Astrocyte (in vitro differentiated cells and primary cell): ENCODE measurements at regions not wholly inside any gene's neighbourhood (a gene's known extent, or its start where the extent isn't known, plus 50 kb on each side); places are given as distances from the start of the nearest gene placed in this dataset.

Experiments
- DNase-seq: peaks from one replicate; pipeline ENCODE4 v3.0.0-alpha.2; 2010; ENCODE audit warnings: low read depth
- FAIRE-seq: peaks from 2 replicates; lab custom pipeline; 2011; peaks lifted over from hg19 to GRCh38; lab: Jason Lieb, UNC
- H2AFZ ChIP-seq: 2 replicates; pipeline ENCODE4 v1.6.0; 2012; ENCODE audit warnings: low read depth, low read length, inconsistent platforms
- H3K27ac ChIP-seq: 2 replicates; pipeline ENCODE4 v1.5.1; 2011; ENCODE audit warnings: low read depth, low read length, inconsistent platforms
- H3K27me3 ChIP-seq: 2 replicates; pipeline ENCODE4 v1.6.0; 2011; ENCODE audit warnings: low read length, inconsistent platforms; ENCODE audit not compliant: insufficient read depth
- H3K36me3 ChIP-seq: 2 replicates; pipeline ENCODE4 v1.5.1; 2011; ENCODE audit warnings: low read length, inconsistent platforms; ENCODE audit not compliant: insufficient read depth
- H3K4me1 ChIP-seq: 2 replicates; pipeline ENCODE4 v1.5.1; 2011; ENCODE audit warnings: low read length, inconsistent platforms; ENCODE audit not compliant: insufficient read depth
- H3K4me2 ChIP-seq: 2 replicates; pipeline ENCODE4 v1.6.0; 2012; ENCODE audit warnings: low read length, inconsistent platforms
- H3K4me3 ChIP-seq: 2 replicates; pipeline ENCODE4 v1.5.1; 2011; ENCODE audit warnings: low read depth, mild to moderate bottlenecking, low read length, inconsistent platforms; ENCODE audit not compliant: insufficient read depth
- H3K79me2 ChIP-seq: 2 replicates; pipeline ENCODE4 v1.6.0; 2012; ENCODE audit warnings: mild to moderate bottlenecking, low read length, inconsistent platforms; ENCODE audit not compliant: insufficient read depth
- H3K9ac ChIP-seq: 2 replicates; pipeline ENCODE4 v1.6.0; 2012; ENCODE audit warnings: mild to moderate bottlenecking, low read length, inconsistent platforms
- H3K9me3 ChIP-seq: 2 replicates; pipeline ENCODE4 v1.5.1; 2012; ENCODE audit warnings: low read depth, mild to moderate bottlenecking, low read length, inconsistent platforms; ENCODE audit not compliant: insufficient read depth
- H4K20me1 ChIP-seq: 2 replicates; pipeline ENCODE4 v1.6.0; 2012; ENCODE audit warnings: low read length, inconsistent platforms; ENCODE audit not compliant: insufficient read depth
- H3K27ac Mint-ChIP-seq: one replicate; pipeline ENCODE4 v1.8.0; 2021; ENCODE audit warnings: mild to moderate bottlenecking, mixed read lengths; ENCODE audit not compliant: unreplicated experiment
- H3K27me3 Mint-ChIP-seq: one replicate; pipeline ENCODE4 v1.8.0; 2021; ENCODE audit warnings: low read depth, mixed read lengths; ENCODE audit not compliant: unreplicated experiment
- H3K36me3 Mint-ChIP-seq: one replicate; pipeline ENCODE4 v1.8.0; 2021; ENCODE audit warnings: low read depth, mixed read lengths; ENCODE audit not compliant: unreplicated experiment
- H3K4me1 Mint-ChIP-seq: one replicate; pipeline ENCODE4 v1.8.0; 2021; ENCODE audit warnings: low read depth, mixed read lengths; ENCODE audit not compliant: unreplicated experiment
- H3K4me3 Mint-ChIP-seq: one replicate; pipeline ENCODE4 v1.8.0; 2021; ENCODE audit warnings: mild to moderate bottlenecking, moderate library complexity, mixed read lengths; ENCODE audit not compliant: unreplicated experiment
- H3K9me3 Mint-ChIP-seq: one replicate; pipeline ENCODE4 v1.8.0; 2021; ENCODE audit warnings: mild to moderate bottlenecking, mixed read lengths; ENCODE audit not compliant: unreplicated experiment
- EZH2 ChIP-seq: IDR thresholded peaks from 2 replicates; pipeline ENCODE4 v1.6.1; 2012; ENCODE audit warnings: mild to moderate bottlenecking, low read length, inconsistent platforms; ENCODE audit not compliant: insufficient read depth
- TF ChIP-seq, protein P1 (sequence below): IDR thresholded peaks from 2 replicates; pipeline ENCODE4 v1.5.1; 2011; ENCODE audit warnings: low read depth, mild to moderate bottlenecking, inconsistent platforms, low read length, moderate library complexity; ENCODE audit not compliant: insufficient read depth

DNA sequence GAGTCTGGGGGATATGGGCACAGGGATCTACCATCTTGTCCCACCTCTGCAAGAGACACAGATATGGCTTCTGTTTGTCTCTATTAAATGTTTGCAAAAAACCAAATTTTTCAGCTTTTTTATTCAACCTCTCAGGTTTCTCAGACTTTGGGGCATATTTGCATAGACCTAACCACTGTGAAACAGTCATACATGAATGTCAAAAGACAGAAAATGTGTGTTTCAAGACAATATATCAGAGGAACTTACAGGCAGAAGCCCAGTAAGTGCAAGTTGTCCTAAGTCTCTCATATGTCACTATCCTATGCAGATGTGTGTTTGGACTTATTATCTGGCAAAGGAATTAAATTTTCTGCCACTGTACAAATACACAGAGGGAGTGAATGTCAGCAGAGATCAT, 951.2 kb downstream of the PCDH18 start:
- H3K9me3 Mint-ChIP-seq = no peaks in the 10 kb centered on the region
- no peaks in the 10 kb centered on the region for H3K36me3 ChIP-seq

DNA sequence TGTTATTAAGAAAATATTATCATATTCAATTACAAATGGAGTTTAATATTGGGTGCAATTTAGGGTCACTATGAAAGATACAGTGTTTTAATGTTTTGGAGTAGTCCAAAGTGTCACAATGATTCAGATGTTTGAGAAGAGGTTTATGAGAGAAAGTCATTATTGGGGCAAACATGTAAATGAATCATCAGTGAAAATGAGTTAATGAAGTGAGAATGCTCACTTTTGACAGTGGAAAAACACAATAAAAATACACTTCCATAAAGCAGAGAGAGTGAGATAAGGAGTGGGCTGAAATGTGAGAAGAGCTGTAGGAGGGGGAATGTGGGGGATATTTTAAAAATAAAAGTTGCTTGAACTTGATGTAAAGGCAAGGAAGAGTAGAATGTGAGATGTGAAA, 957.1 kb downstream of the PCDH18 start:
- H3K27ac ChIP-seq = no peak overlapping the region
- Mint-ChIP-seq H3K9me3 (no peaks in the 10 kb centered on the region), H3K27me3 (no peaks in the 10 kb centered on the region), H3K4me1 (no peaks in the 10 kb centered on the region), H3K4me3 (no peak overlapping the region), H3K36me3 (no peaks in the 10 kb centered on the region), H3K27ac (no peak overlapping the region)
- no peaks in the 10 kb centered on the region for H3K27me3 ChIP-seq
- TF ChIP-seq EZH2 = no peak
- TF ChIP-seq, protein P1, sequence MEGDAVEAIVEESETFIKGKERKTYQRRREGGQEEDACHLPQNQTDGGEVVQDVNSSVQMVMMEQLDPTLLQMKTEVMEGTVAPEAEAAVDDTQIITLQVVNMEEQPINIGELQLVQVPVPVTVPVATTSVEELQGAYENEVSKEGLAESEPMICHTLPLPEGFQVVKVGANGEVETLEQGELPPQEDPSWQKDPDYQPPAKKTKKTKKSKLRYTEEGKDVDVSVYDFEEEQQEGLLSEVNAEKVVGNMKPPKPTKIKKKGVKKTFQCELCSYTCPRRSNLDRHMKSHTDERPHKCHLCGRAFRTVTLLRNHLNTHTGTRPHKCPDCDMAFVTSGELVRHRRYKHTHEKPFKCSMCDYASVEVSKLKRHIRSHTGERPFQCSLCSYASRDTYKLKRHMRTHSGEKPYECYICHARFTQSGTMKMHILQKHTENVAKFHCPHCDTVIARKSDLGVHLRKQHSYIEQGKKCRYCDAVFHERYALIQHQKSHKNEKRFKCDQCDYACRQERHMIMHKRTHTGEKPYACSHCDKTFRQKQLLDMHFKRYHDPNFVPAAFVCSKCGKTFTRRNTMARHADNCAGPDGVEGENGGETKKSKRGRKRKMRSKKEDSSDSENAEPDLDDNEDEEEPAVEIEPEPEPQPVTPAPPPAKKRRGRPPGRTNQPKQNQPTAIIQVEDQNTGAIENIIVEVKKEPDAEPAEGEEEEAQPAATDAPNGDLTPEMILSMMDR = no peak
- H4K20me1 ChIP-seq = no peaks in the 10 kb centered on the region
- DNase-seq = no peak
- no peaks in the 10 kb centered on the region for H3K9me3 ChIP-seq
- no peak overlapping the region for H3K4me2 ChIP-seq
- no peaks in the 10 kb centered on the region for H3K36me3 ChIP-seq
- no peaks in the 10 kb centered on the region for H3K79me2 ChIP-seq
- no peak overlapping the region for H3K9ac ChIP-seq
- no peaks in the 10 kb centered on the region for H3K4me1 ChIP-seq
- H2AFZ ChIP-seq = no peak overlapping the region
- no peak overlapping the region for H3K4me3 ChIP-seq
- no peak for FAIRE-seq

More for the DNA sequence above, 951.2 kb downstream of the PCDH18 start:
- H3K4me1 Mint-ChIP-seq = no peaks in the 10 kb centered on the region
- H3K4me3 ChIP-seq = no peak overlapping the region
- no peaks in the 10 kb centered on the region for H3K4me1 ChIP-seq
- FAIRE-seq = no peak
- H3K9me3 ChIP-seq = no peaks in the 10 kb centered on the region
- no peak overlapping the region for H3K4me3 Mint-ChIP-seq
- H3K27ac Mint-ChIP-seq = no peak overlapping the region
- no peak overlapping the region for H3K4me2 ChIP-seq
- H3K27me3 Mint-ChIP-seq = no peaks in the 10 kb centered on the region
- no peaks in the 10 kb centered on the region for H4K20me1 ChIP-seq
- TF ChIP-seq EZH2 = no peak
- TF ChIP-seq, protein P1 = no peak
- no peak overlapping the region for H3K27ac ChIP-seq
- H3K79me2 ChIP-seq = no peaks in the 10 kb centered on the region
- no peak overlapping the region for H2AFZ ChIP-seq
- H3K27me3 ChIP-seq = no peaks in the 10 kb centered on the region
- no peaks in the 10 kb centered on the region for H3K36me3 Mint-ChIP-seq
- H3K9ac ChIP-seq = no peak overlapping the region
- no peak for DNase-seq

DNA sequence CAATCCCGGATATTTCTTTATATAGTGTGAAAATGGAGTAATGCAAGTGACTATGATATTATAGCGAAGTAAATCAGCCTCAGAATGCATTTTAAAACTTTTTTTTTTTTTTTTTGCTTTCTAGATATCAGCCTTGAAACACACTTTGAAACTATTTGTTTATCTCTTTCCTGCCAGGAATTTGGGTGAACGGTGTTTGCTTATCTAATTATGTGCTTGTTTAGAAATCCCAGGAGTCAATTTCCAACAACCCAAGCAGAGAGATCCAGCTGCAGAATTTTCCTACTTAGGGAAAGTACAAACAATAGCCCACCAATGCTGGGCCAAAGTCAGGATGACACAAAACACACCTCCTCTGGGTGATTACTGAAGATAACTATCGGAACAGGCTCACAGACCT, 958.8 kb downstream of the PCDH18 start:
- no peak for FAIRE-seq
- H3K9me3 ChIP-seq = no peaks in the 10 kb centered on the region

More for the DNA sequence above, 958.8 kb downstream of the PCDH18 start:
- H3K4me2 ChIP-seq = no peak overlapping the region
- H3K9me3 Mint-ChIP-seq = no peaks in the 10 kb centered on the region
- H3K4me1 ChIP-seq = no peaks in the 10 kb centered on the region
- no peak overlapping the region for H2AFZ ChIP-seq
- no peaks in the 10 kb centered on the region for H3K27me3 ChIP-seq
- no peak overlapping the region for H3K27ac Mint-ChIP-seq
- no peak overlapping the region for H3K9ac ChIP-seq
- TF ChIP-seq, protein P1 = no peak
- no peak for TF ChIP-seq EZH2
- H3K4me1 Mint-ChIP-seq = no peaks in the 10 kb centered on the region
- H3K79me2 ChIP-seq = no peaks in the 10 kb centered on the region
- no peak overlapping the region for H3K27ac ChIP-seq
- DNase-seq = no peak
- H3K4me3 ChIP-seq = no peak overlapping the region
- H3K4me3 Mint-ChIP-seq = no peak overlapping the region
- H3K27me3 Mint-ChIP-seq = no peaks in the 10 kb centered on the region
- no peaks in the 10 kb centered on the region for H3K36me3 Mint-ChIP-seq
- H3K36me3 ChIP-seq = no peaks in the 10 kb centered on the region
- H4K20me1 ChIP-seq = no peaks in the 10 kb centered on the region
